Smooth muscle cell (in vitro differentiated cells): ENCODE measurements at regions not wholly inside any gene's neighbourhood (a gene's known extent, or its start where the extent isn't known, plus 50 kb on each side); places are given as distances from the start of the nearest gene placed in this dataset.

Experiments
- DNase-seq: peaks from one replicate; lab custom pipeline; 2025; ENCODE audit not compliant: unreplicated experiment; lab: John Stamatoyannopoulos, UW
- H2AFZ ChIP-seq: fragments of 200-600 bp; sonication (generic); 2 replicates; pipeline ENCODE4 v1.6.0; 2016; ENCODE audit warnings: antibody characterized with exemption, low read depth, mild to moderate bottlenecking
- H3F3A ChIP-seq: fragments of 200-600 bp; sonication (generic); 2 replicates; pipeline ENCODE4 v1.6.0; 2017; ENCODE audit warnings: antibody characterized with exemption, low read depth
- H3K27ac ChIP-seq: fragments of 200-600 bp; sonication (generic); 2 replicates; pipeline ENCODE4 v1.5.1; 2016; ENCODE audit warnings: low read depth, mild to moderate bottlenecking
- H3K27me3 ChIP-seq: fragments of 200-600 bp; sonication (generic); 2 replicates; pipeline ENCODE4 v1.6.1; 2016; ENCODE audit warnings: low read depth, mild to moderate bottlenecking
- H3K36me3 ChIP-seq: fragments of 200-600 bp; sonication (generic); 2 replicates; pipeline ENCODE4 v1.5.1; 2016; ENCODE audit warnings: low read depth
- H3K4me1 ChIP-seq: fragments of 200-600 bp; sonication (generic); 2 replicates; pipeline ENCODE4 v1.5.1; 2016; ENCODE audit warnings: low read depth
- H3K4me2 ChIP-seq: fragments of 200-600 bp; sonication (generic); 2 replicates; pipeline ENCODE4 v1.6.0; 2016; ENCODE audit warnings: mild to moderate bottlenecking
- H3K4me3 ChIP-seq: fragments of 200-600 bp; sonication (generic); 2 replicates; pipeline ENCODE4 v1.5.1; 2016; ENCODE audit warnings: mild to moderate bottlenecking
- H3K79me2 ChIP-seq: fragments of 200-600 bp; sonication (generic); 2 replicates; pipeline ENCODE4 v1.6.0; 2016; ENCODE audit warnings: low read depth, mild to moderate bottlenecking
- H3K9ac ChIP-seq: fragments of 200-600 bp; sonication (generic); 2 replicates; pipeline ENCODE4 v1.6.0; 2016; ENCODE audit warnings: low read depth
- H3K9me3 ChIP-seq: fragments of 200-600 bp; sonication (generic); replicated peaks from 2 replicates; pipeline ENCODE4 v1.5.1; 2016; ENCODE audit warnings: low read depth
- H4K20me1 ChIP-seq: fragments of 200-600 bp; sonication (generic); 2 replicates; pipeline ENCODE4 v1.6.0; 2016; ENCODE audit warnings: low read depth
- CTCF ChIP-seq: fragments of 200-600 bp; sonication (generic); IDR thresholded peaks from 2 replicates; pipeline ENCODE4 v1.5.1; 2017; ENCODE audit warnings: borderline replicate concordance, mild to moderate bottlenecking, antibody characterized with exemption; ENCODE audit not compliant: insufficient read depth, poor library complexity, severe bottlenecking
- WGBS: methylation state at CpG from one replicate; pipeline ENCODE4 v1.1.7; 2016; ENCODE audit warnings: low lambda C conversion rate; 5-methylcytosine and 5-hydroxymethylcytosine counted together

GRCh38 chr13:44120043-44120442 lies 240.3 kb downstream of the LACC1 start:
- H3K4me2 ChIP-seq = no peak overlapping the region
- no peaks in the 10 kb centered on the region for H3K9me3 ChIP-seq
- no peak overlapping the region for H3K27ac ChIP-seq
- DNase-seq = no peak
- H3K36me3 ChIP-seq = no peaks in the 10 kb centered on the region
- no peak for TF ChIP-seq CTCF
- H2AFZ ChIP-seq = no peak overlapping the region
- no peak overlapping the region for H3K9ac ChIP-seq
- no peak overlapping the region for H3K4me3 ChIP-seq
- H3K27me3 ChIP-seq = no peaks in the 10 kb centered on the region
- WGBS = 80% methylated on average over 2 of the region's 2 CpGs
- H3K4me1 ChIP-seq = peaks cover 6% of the 10 kb centered on the region
- H3F3A ChIP-seq = no peaks in the 10 kb centered on the region
- H4K20me1 ChIP-seq = no peaks in the 10 kb centered on the region
- no peaks in the 10 kb centered on the region for H3K79me2 ChIP-seq

- no peak for DNase-seq
- H3K79me2 ChIP-seq = no peaks in the 10 kb centered on the region
- no peaks in the 10 kb centered on the region for H3K36me3 ChIP-seq
- no peaks in the 10 kb centered on the region for H3K9me3 ChIP-seq
- 89% methylated on average over 9 of the region's 9 CpGs for WGBS
- H3K4me3 ChIP-seq = no peak overlapping the region
- no peaks in the 10 kb centered on the region for H3K27me3 ChIP-seq
- H3K27ac ChIP-seq = no peak overlapping the region
- peaks cover 6% of the 10 kb centered on the region for H3K4me1 ChIP-seq
- no peak overlapping the region for H2AFZ ChIP-seq
- no peak for TF ChIP-seq CTCF
- H4K20me1 ChIP-seq = no peaks in the 10 kb centered on the region
- H3K4me2 ChIP-seq = no peak overlapping the region
- no peak overlapping the region for H3K9ac ChIP-seq
- H3F3A ChIP-seq = no peaks in the 10 kb centered on the region
These were observed 241.4 kb downstream of the LACC1 start for GRCh38 chr13:44120849-44121755.

GRCh38 chr13:44124352-44124751 lies 244.6 kb downstream of the LACC1 start:
- H3K27ac ChIP-seq = no peak overlapping the region
- no peak overlapping the region for H3K9ac ChIP-seq
- no peaks in the 10 kb centered on the region for H3K36me3 ChIP-seq
- H2AFZ ChIP-seq = no peak overlapping the region
- H3K27me3 ChIP-seq = no peaks in the 10 kb centered on the region
- no peaks in the 10 kb centered on the region for H3K4me1 ChIP-seq
- H3K9me3 ChIP-seq = no peaks in the 10 kb centered on the region
- no peak overlapping the region for H3K4me3 ChIP-seq
- H4K20me1 ChIP-seq = no peaks in the 10 kb centered on the region
- WGBS = 79% methylated on average over 1 of the region's 1 CpG
- no peak for DNase-seq
- no peaks in the 10 kb centered on the region for H3F3A ChIP-seq
- no peaks in the 10 kb centered on the region for H3K79me2 ChIP-seq
- H3K4me2 ChIP-seq = no peak overlapping the region
- no peak for TF ChIP-seq CTCF
